Activated CD8-positive, alpha-beta memory T cell treated with anti-CD3 and anti-CD28 coated beads, Interleukin-2, amount 10 ng/mL, durations not matched to agents 7 days and 5 days (primary cell): ENCODE measurements at regions not wholly inside any gene's neighbourhood (a gene's known extent, or its start where the extent isn't known, plus 50 kb on each side); places are given as distances from the start of the nearest gene placed in this dataset.

Experiments
- ATAC-seq: fragments of 150-1000 bp; cut with Tn5 transposase; one replicate; pipeline ENCODE4 v1.10.0; 2021; ENCODE audit warnings: moderate library complexity
- CTCF ChIA-PET: fragments of 350-600 bp; sonication (Branson Sonifier 250); formaldehyde crosslinking; loops from one replicate; lab custom pipeline; 2021; ENCODE audit warnings: antibody characterized with exemption; lab: Charles Lee
- DNase-seq: peaks from one replicate; pipeline ENCODE4 v3.0.0-alpha.2; 2020
- H3K27ac Mint-ChIP-seq: one replicate; pipeline ENCODE4 v1.8.0; 2021; ENCODE audit warnings: mild to moderate bottlenecking, mixed read lengths
- H3K27me3 Mint-ChIP-seq: one replicate; pipeline ENCODE4 v1.8.0; 2021; ENCODE audit warnings: mixed read lengths
- H3K36me3 Mint-ChIP-seq: one replicate; pipeline ENCODE4 v1.8.0; 2021; ENCODE audit warnings: mild to moderate bottlenecking, mixed read lengths
- H3K4me1 Mint-ChIP-seq: one replicate; pipeline ENCODE4 v1.8.0; 2021; ENCODE audit warnings: mixed read lengths
- H3K4me3 Mint-ChIP-seq: one replicate; pipeline ENCODE4 v1.8.0; 2021; ENCODE audit warnings: mild to moderate bottlenecking, moderate library complexity, mixed read lengths
- H3K9me3 Mint-ChIP-seq: one replicate; pipeline ENCODE4 v1.8.0; 2022; ENCODE audit warnings: low read depth, mixed read lengths

DNA sequence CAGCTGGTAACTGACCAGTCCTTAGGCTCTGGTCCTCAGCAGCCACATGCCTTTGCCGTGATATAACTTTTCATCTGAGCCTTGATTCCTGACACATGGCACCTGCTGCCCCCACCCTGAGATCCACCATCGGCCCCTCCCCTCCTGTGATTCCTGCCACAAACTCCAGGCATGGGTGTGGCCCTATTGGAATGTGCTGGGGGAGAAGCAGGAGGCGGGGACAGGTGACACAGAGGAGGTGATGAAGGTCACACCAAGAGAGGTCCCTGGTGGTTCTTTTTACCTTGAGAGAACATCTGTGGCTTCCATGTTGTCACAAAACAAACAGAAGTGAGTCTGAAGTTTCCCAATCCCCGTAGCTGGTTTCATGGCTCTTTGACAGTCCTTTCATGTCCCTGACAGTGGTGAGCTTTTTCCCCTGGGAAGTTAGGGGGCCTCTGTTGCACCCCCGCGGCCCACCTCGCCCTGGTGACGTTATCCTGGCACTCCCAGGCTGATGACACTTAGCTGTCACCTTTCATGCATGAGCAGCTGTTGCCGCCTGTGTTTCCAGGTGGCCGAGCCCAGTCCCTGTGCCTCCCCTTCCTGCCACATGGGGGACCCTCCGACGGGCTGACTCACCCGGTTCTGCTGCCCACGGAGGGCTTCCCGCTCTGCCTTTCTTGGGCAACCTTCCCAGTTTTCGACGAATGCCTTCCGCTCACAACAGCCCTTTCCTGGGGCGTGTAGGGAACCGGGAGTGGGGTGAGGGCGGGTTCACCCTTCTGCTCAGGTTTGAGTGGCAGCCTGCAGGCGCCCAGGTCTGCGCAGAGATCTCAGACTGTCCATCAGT lies 66.3 kb upstream of the GLI2 start:
- CTCF ChIA-PET = interaction anchor here (1.4 to 1.6 kb wide), 2 partner anchors 11 to 17 kb away, joined by 3 to 4 read pairs; no protein-coding TSS in a partner anchor
- Mint-ChIP-seq H3K9me3 (peaks cover 9% of the 10 kb centered on the region), H3K27ac (no peak overlapping the region), H3K27me3 (peaks cover 9% of the 10 kb centered on the region), H3K36me3 (no peaks in the 10 kb centered on the region), H3K4me3 (no peak overlapping the region), H3K4me1 (no peaks in the 10 kb centered on the region)
- DNase-seq (no peak), ATAC-seq (no peak)

DNA sequence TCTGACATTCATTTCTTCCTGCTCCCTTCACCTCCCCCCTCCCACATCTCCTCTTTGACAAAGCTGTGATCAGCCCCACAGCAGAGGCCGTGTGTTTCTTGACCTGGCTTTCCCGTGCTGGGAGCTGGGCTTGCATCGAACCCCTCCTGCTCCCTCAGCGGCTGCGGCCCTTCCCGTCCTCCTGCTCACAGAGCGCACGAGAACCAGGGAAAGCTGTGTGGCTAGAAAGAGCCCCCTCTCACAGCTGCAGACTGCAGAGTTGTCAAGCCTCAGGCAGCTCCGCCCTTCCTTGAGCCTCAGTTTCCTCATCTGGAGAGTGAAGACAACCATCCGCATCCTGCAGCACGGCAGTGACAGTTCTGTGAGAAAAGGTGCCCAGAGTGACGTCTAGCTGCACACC lies 65.7 kb upstream of the GLI2 start:
- Mint-ChIP-seq H3K36me3 (no peaks in the 10 kb centered on the region), H3K4me3 (no peak overlapping the region), H3K27me3 (peaks cover 9% of the 10 kb centered on the region), H3K9me3 (peaks cover 9% of the 10 kb centered on the region), H3K4me1 (no peaks in the 10 kb centered on the region), H3K27ac (no peak overlapping the region)
- DNase-seq = no peak
- CTCF ChIA-PET = interaction anchor here (1.4 to 1.6 kb wide), 2 partner anchors 11 to 18 kb away, joined by 3 to 4 read pairs; no protein-coding TSS in a partner anchor
- no peak for ATAC-seq

DNA sequence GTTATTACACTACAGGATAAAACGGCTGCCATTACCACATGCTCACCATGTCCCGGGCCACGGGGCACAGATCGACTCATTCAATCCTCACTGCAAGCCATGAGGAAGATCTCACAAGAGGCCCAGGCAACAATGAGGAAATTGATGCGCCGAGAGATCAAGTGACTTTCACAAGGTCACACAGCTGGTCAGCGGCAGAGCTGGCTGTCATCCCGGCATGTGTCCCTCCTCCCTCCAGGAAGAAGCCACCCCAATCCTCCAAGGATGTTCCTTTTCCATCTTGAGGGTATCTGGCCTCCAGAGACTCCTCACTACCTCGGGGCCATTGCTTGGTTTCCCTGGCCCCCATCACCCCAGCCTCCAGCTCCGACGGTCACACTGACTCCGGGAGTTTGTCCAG lies 65.3 kb upstream of the GLI2 start:
- CTCF ChIA-PET = interaction anchor here (1.4 to 1.6 kb wide), 2 partner anchors 10 to 18 kb away, joined by 3 to 4 read pairs; no protein-coding TSS in a partner anchor
- no peaks in the 10 kb centered on the region for H3K4me1 Mint-ChIP-seq
- H3K36me3 Mint-ChIP-seq = no peaks in the 10 kb centered on the region
- H3K9me3 Mint-ChIP-seq = peaks cover 9% of the 10 kb centered on the region
- H3K27ac Mint-ChIP-seq = no peak overlapping the region
- no peak overlapping the region for H3K4me3 Mint-ChIP-seq
- ATAC-seq (no peak), DNase-seq (no peak)
- H3K27me3 Mint-ChIP-seq = peaks cover 9% of the 10 kb centered on the region

DNA sequence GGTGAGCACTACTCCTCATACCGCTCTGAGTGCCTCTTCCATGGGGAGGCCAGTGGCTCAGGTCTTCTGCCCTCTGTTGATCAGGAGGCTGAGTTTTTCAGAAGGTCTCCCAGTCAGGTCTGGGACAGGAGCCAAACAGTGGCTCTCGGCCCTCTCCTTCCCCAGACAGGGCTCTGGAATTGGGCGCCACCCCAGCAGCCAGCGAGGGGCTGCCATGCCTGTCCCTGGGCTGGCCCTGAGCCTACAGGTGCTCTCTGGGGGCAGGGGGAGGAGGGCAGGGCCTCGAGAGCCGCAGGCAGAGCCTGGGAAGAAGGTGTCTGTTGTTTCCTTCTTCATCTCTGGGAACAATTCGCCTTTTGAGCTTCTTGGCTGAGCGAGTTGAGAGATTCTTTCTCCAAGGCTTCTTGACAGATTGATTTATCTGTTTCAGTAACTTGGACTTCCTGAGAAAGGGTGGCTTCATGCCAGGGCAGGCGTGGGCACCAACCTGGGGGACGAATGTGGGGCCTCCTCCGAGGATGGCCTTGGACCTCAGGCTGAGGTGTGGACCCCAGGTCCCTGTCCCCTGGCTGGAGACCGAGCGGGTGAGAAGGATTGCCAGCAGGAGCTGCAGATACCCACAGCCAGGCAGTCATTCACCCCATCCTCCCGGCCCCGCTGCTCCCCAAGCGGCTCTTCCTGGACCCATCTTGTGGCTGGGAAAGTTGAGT lies 64.7 kb upstream of the GLI2 start:
- DNase-seq = no peak
- Mint-ChIP-seq H3K4me1 (no peaks in the 10 kb centered on the region), H3K36me3 (no peaks in the 10 kb centered on the region), H3K27me3 (peaks cover 11% of the 10 kb centered on the region), H3K27ac (no peak overlapping the region), H3K4me3 (no peak overlapping the region), H3K9me3 (peaks cover 9% of the 10 kb centered on the region)
- no peak for ATAC-seq
- CTCF ChIA-PET = interaction anchor here (1.6 kb wide), 1 partner anchor 10 kb away, joined by 4 read pairs; no protein-coding TSS in a partner anchor

DNA sequence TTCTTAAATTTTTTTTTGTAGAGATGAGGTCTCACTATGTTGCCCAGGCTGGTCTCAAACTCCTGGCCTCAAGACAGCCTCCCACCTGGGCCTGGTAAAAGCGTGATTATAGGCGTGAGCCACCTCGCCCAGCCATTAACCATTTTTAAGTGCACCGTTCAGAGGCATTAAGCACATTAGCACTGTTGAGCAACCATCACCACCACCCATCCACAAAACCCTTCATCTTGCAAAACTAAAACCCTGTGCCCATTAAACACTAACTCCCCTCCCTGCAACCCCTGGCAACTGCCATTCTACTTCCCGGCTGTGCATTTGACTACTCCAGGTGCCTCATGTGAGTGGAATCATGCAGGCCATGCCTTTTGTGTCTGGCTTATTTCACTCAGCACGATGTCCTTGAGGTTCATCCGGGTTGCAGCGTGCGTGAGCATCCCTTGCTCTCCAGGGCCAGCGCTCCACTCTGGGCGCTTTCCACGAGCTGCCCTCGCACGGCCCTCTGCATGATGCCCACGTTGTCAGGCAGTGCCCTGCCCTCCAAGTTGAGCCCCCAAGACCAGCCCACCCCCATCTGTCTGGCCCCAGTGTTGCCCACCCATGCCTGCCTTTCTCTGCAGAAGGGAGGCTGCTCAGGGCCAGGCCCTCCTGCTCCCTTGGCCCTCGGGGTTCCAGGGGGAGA lies 63.0 kb upstream of the GLI2 start:
- no peaks in the 10 kb centered on the region for H3K36me3 Mint-ChIP-seq
- H3K27ac Mint-ChIP-seq = no peak overlapping the region
- H3K9me3 Mint-ChIP-seq = peaks cover 2% of the 10 kb centered on the region
- CTCF ChIA-PET = no interaction called here
- no peak for ATAC-seq
- no peaks in the 10 kb centered on the region for H3K4me1 Mint-ChIP-seq
- no peak for DNase-seq
- H3K27me3 Mint-ChIP-seq = peaks cover 22% of the 10 kb centered on the region
- no peak overlapping the region for H3K4me3 Mint-ChIP-seq

DNA sequence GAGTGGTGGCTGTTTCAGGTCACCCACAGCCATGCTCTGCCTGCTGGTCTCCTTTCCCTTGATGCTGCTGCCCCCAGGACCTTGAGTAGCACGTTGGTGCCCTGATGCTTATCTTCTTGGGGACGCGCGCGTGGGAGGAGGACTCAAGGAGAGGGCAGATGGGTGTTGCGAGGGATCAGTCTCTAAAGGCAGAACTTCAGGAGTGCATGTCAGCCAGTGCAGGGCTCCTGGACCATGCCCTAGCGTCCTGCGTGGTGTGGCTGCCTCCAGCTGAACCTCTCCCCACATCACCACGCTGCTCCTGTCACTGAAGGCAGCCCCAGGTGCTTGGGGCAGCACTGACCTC lies 62.5 kb upstream of the GLI2 start:
- ATAC-seq (no peak), DNase-seq (no peak)
- no peaks in the 10 kb centered on the region for H3K9me3 Mint-ChIP-seq
- peaks cover 22% of the 10 kb centered on the region for H3K27me3 Mint-ChIP-seq
- CTCF ChIA-PET = no interaction called here
- H3K4me3 Mint-ChIP-seq = no peak overlapping the region
- no peaks in the 10 kb centered on the region for H3K4me1 Mint-ChIP-seq
- H3K36me3 Mint-ChIP-seq = no peaks in the 10 kb centered on the region
- H3K27ac Mint-ChIP-seq = no peak overlapping the region

DNA sequence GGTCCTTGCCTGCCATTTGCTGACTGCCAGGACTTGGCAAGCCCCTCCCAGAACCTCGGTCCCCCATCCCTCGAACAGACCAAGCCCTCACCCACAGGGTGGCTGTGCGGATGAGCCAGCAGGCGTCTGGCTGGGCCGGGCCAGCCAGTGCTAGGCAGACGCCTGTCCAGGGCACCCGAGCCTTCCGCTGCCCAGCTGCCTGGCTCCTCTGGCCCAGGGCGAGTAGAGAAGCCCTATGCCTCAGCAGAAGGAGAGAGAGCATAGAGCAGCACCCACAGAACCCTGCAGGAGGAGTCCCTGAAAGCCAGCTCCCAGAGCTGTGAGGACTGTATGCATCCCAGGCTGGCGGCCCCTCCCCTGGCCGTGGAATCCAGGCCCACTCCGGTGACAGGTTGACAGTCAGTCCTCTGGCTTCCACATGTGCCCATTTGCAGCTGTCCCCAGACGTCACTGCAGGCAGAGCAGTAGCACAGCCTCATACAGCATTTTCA lies 62.1 kb upstream of the GLI2 start:
- Mint-ChIP-seq H3K4me3 (no peak overlapping the region), H3K36me3 (no peaks in the 10 kb centered on the region), H3K9me3 (no peaks in the 10 kb centered on the region), H3K27ac (no peak overlapping the region), H3K27me3 (peaks cover 22% of the 10 kb centered on the region), H3K4me1 (no peaks in the 10 kb centered on the region)
- CTCF ChIA-PET = no interaction called here
- no peak for DNase-seq
- no peak for ATAC-seq

DNA sequence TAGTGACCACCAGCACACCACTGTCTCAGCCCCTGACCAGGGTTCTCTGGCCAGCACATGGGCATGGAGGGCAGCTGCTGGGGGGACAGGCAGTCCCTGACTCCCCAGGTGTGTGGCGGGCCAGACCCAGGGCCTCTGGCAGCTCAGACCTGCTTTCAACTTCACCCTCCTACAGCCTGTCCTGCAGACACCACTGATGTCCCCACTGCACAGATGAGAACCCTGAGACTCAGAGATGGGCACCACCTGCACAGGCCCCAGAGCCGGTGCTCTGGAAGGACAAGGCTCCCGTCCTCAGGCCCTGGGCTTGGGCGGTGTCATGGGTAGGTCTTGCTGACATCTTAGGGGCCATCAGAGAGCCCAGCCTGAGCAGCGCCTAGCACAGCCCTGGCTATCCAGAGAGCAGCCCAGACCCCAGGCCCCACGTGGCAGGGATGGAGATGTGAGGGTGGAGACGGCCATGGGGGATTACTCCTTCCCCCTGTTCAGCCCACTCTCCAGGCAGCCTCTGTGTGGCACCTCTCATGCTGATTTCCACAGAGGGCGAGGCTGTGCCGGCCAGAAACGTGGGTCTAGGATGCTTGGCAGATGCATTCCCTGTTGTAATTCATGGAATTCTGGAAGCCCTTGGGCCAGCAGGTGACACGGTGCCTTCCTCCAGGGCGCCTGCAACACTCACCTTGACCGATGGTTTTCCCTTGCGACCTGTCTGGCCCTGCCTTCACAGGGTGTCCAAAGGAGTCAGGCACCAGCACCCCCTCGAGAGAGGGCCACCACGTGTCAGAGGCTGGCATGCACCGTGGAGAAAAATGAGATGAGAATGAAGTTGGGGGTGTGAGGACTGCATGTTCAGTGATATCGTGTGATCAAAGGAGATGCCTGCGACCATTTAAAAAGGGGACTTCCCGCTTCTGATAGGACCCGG lies 61.2 kb upstream of the GLI2 start:
- H3K4me3 Mint-ChIP-seq = no peak overlapping the region
- DNase-seq (no peak), ATAC-seq (no peak)
- H3K27me3 Mint-ChIP-seq = peaks cover 14% of the 10 kb centered on the region
- peak overlapping the region; percentile 33 for H3K27ac Mint-ChIP-seq
- no peaks in the 10 kb centered on the region for H3K9me3 Mint-ChIP-seq
- CTCF ChIA-PET = interaction anchor here (1.4 to 1.6 kb wide), 2 partner anchors 331 to 333 kb away, joined by 4 to 7 read pairs; no protein-coding TSS in a partner anchor
- H3K4me1 Mint-ChIP-seq = no peaks in the 10 kb centered on the region
- H3K36me3 Mint-ChIP-seq = no peaks in the 10 kb centered on the region

DNA sequence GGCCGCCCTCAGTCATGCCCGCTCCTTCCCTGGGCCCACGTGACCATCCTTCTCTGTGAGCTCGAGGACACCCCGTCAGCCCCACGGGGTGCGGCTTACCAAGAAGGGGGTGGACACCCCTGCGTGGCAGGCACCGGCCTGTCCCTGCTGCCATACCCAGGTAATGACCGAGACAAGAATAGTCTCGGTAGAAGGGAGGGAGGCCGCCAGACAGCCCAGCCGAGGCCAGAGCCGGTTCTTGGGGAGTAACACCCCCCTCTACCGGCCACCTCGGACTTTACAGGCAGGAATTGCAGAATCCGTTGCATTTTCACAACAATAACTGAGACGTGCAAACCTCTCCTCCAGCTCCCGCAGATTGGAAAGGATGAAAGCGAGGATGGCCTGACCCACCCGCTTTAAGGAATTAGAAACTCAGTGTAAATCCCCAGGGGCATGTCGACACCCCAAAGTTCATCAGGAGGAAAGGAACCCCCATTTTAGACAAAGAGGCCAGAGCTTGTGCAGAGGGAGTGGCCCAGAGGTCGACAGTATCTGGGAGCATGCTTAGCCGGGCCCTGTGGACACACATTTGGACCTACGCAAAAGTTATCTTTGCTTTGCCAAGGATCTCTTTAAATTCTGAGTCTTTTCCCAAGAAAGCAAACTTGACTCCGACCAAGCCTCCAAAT lies 60.1 kb upstream of the GLI2 start:
- no peak overlapping the region for H3K27ac Mint-ChIP-seq
- ATAC-seq (peak; percentile 46), DNase-seq (peak; percentile 50)
- H3K4me1 Mint-ChIP-seq = no peaks in the 10 kb centered on the region
- no peaks in the 10 kb centered on the region for H3K9me3 Mint-ChIP-seq
- H3K4me3 Mint-ChIP-seq = no peak overlapping the region
- H3K36me3 Mint-ChIP-seq = no peaks in the 10 kb centered on the region
- CTCF ChIA-PET = interaction anchor here (0.8 to 1.6 kb wide), 4 partner anchors 14 to 565 kb away, joined by 3 to 7 read pairs (median 4); no protein-coding TSS in a partner anchor
- peaks cover 13% of the 10 kb centered on the region for H3K27me3 Mint-ChIP-seq

DNA sequence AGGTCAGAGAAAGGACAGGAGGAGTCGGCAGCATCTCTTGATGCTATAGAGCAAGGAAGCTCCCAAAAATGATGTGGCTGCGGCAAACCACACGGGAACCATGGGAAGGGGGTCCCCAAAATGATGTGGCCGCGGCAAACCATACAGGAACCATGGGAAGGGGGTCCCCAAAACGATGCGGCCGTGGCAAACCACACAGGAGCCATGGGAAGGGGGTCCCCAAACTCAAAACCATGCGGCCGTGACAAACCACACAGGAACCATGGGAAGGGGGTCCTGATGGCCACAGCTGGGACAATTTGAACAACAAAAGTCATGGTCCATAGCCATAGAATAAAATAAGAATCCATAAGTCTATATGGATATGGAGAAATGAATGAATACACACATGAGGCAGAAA lies 58.4 kb upstream of the GLI2 start:
- no peak for DNase-seq
- Mint-ChIP-seq H3K27ac (no peak overlapping the region), H3K36me3 (no peaks in the 10 kb centered on the region), H3K4me1 (no peaks in the 10 kb centered on the region), H3K4me3 (no peak overlapping the region), H3K27me3 (peaks cover 13% of the 10 kb centered on the region), H3K9me3 (no peaks in the 10 kb centered on the region)
- CTCF ChIA-PET = interaction anchor here (0.6 to 1.0 kb wide), 3 partner anchors 9 to 390 kb away, joined by 3 to 4 read pairs (median 3); no protein-coding TSS in a partner anchor
- ATAC-seq = no peak

DNA sequence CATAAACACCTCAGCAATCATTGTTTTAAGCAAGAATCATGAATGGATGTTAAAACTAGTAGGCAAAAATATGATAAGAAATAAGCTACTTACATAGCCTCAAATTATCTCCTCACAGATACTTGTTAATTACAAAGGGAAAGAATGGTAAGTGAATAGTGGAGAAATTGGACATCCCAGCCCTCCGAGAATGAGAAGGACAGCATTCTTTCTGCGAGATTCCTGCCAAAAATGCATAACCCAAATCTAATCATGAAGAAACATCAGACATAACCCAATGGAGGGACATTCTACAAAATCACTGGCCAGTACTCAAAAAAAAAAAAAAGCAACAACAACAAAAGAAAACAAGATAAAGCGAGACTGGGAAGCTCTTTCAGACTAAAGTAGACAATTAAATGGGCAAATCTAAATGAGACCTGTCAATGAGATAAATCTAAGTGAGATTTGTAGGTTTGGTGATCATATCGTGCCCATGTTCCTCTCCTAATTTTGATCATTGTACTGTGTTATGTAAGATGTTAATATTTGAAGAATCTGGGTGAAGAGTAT lies 57.9 kb upstream of the GLI2 start:
- ATAC-seq (no peak), DNase-seq (no peak)
- CTCF ChIA-PET = interaction anchor here (0.7 to 1.0 kb wide), 3 partner anchors 12 to 390 kb away, joined by 3 read pairs; no protein-coding TSS in a partner anchor
- H3K27me3 Mint-ChIP-seq = peaks cover 14% of the 10 kb centered on the region
- H3K27ac Mint-ChIP-seq = no peak overlapping the region
- H3K36me3 Mint-ChIP-seq = no peaks in the 10 kb centered on the region
- no peak overlapping the region for H3K4me3 Mint-ChIP-seq
- H3K4me1 Mint-ChIP-seq = no peaks in the 10 kb centered on the region
- no peaks in the 10 kb centered on the region for H3K9me3 Mint-ChIP-seq

DNA sequence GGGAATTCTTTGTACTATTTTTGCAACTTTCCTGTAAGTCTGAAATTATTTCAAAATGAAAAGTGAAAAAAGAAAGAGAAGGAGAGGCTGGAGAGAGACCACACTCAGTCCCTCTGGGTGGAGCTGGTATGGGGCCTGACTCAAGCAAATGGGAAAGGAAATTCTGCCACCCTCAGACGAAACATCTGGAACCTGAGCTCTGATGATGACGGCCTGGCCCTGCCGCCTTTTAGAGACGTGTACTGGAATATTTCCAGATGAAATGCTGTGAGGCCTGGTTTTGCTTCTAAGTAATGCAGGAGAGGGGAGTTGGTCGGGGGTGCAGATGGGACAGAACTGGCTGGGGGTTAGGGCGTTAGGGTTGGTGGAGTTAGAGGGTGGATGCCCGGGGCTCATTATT lies 57.4 kb upstream of the GLI2 start:
- H3K9me3 Mint-ChIP-seq = no peaks in the 10 kb centered on the region
- ATAC-seq (no peak), DNase-seq (no peak)
- CTCF ChIA-PET = interaction anchor here (0.7 to 1.0 kb wide), 3 partner anchors 12 to 389 kb away, joined by 3 read pairs; no protein-coding TSS in a partner anchor
- no peaks in the 10 kb centered on the region for H3K36me3 Mint-ChIP-seq
- peaks cover 16% of the 10 kb centered on the region for H3K27me3 Mint-ChIP-seq
- H3K4me3 Mint-ChIP-seq = no peak overlapping the region
- H3K4me1 Mint-ChIP-seq = no peaks in the 10 kb centered on the region
- no peak overlapping the region for H3K27ac Mint-ChIP-seq
